Glomerular visceral epithelial cell (primary cell): ENCODE measurements at regions not wholly inside any gene's neighbourhood (a gene's known extent, or its start where the extent isn't known, plus 50 kb on each side); places are given as distances from the start of the nearest gene placed in this dataset.
"Not testable (repeated sequence)": the region's sequence is repeated elsewhere in the genome, so short reads cannot be mapped to it uniquely, and the experiment has no call there.

Experiments used
- DNase-seq: peaks from one replicate; pipeline ENCODE4 v3.0.0-alpha.2; 2016; ENCODE audit errors: extremely low spot score

DNA sequence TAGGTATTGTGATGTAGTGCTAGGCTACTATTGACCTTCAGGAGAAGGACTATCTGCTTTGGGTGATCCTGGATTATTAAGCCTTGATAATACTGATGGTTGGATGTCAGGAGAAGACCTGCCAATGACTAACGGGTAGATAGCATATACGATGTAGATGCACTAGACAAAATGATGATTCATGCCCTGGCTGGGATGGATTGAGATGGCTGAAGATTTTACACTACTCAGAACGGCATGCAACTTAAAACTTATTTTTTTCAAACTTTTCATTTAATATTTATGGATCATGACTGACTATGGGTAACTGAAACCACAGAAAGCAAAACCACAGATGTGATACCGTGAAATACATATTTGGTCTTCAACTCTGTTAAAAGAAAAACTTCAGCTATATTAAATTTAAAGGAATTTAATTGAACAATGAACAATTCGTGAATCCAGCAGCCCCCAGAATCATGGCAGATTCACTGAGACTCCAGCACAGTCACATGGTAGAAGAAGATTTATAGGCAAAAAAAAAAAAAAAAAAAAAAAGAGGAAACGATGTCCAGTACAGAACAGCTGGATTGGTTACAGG is 124.6 kb upstream of the CDK13 start:
- no peak for DNase-seq

DNA sequence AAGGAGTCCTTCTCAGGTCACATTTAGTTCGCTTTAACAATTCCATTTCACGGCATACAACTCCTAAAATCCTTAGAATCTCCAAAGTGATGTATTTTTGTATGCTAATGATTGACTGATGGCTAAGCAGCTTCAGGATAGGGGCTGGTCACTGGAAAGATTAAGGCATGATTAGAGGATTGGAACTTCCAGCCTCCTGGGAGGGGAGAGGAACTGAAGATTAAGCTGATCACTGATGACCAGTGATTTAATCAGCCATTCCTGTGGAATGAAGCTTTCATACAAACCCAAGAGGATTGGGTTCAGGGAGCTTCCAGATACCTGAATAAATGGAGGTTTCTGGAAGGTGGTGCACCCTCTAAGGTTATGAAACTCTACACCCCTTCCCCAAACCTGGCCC is 123.9 kb upstream of the CDK13 start:
- DNase-seq = no peak

DNA sequence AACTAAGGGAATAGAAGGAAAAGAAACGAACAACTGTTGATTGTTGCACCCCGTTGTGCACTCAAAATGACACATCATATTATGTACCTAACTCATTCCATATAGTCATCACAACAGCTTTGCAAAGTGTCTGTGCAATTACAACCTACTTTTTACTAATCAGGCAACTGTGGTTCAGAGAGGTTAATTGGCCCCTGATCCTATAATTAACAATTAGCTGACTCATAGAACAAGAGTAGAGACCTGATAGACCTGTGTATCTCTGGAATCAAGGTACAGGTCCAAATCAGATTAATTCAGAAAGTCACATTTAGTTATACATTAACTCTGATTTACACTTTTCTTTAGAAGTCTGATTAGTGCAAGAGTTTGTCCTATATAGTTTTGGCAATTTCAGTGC is 122.5 kb upstream of the CDK13 start:
- DNase-seq = no peak

DNA sequence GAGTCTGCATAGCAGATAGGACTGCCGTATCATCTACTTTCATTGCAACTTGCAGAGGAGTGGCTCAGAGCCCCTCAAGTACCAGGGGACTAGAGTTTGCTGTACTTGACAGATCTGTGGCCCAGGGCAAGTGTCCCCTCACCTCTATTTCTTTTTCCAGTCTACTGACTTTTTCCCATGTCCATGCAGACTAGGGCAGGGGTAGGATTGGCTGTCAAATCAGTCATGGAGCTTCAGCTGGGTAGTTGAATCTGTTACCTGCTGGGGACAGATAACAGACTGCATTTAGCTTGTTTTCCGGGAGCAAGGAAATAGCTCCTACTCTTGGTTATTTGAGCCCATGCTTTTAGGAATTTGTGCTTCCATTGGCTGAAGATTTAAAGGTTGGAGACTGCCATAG is 121.0 kb upstream of the CDK13 start:
- DNase-seq = no peak

DNA sequence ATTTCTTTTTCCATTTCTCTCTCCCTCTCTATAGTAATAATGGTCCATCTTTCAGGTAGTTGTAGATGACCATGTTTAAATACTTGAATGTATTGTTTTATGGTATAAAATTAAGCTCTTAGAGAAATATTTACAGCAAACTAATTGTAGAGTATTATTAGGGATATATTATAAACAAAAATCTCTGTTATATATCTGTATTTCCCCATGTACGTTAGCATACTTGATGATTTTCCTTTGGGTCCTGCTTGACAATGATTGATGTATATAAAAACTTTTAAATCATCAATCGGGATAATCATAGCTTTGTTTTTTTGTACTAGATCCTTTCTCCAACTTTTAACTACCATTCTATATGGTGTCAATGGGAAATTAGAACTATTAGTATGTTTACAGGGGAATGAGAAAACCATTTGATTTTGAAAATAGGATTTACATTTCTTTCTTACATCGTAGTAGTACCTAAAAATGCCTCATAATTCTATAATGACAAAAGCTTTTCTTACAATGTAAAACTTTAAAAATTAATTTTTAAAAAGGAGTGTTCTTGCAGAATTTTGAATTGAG is 117.5 kb upstream of the CDK13 start:
- no peak for DNase-seq

DNA sequence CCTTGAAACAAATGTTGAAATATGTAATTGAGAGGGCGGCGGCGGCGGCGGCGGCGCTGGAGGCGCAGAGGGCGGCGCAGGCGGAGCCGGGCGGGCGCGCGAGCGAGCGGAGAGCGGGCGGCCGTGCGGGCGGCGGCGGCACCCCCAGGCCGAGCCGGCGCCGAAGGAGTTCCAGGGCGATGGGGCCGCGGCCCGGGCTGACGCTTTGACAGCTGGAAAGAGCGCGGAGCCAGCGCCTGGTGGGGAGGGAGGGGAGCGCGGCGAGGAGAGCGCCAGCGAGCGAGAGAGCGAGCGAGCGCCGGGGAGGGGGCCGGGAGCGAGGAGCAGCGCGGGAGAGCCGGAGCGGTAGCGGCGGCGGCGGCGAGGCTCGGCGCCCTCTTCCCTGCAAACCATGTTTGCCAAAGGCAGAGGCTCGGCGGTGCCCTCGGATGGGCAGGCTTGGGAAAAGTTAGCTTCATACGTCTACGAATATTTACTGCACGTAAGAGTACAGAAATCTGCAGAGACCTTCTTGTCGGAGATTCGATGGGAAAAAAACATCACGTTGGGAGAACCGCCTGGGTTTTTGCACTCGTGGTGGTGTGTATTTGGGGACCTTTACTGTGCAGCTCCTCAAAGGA is 116.8 kb upstream of the CDK13 start:
- peak; percentile 44 for DNase-seq

DNA sequence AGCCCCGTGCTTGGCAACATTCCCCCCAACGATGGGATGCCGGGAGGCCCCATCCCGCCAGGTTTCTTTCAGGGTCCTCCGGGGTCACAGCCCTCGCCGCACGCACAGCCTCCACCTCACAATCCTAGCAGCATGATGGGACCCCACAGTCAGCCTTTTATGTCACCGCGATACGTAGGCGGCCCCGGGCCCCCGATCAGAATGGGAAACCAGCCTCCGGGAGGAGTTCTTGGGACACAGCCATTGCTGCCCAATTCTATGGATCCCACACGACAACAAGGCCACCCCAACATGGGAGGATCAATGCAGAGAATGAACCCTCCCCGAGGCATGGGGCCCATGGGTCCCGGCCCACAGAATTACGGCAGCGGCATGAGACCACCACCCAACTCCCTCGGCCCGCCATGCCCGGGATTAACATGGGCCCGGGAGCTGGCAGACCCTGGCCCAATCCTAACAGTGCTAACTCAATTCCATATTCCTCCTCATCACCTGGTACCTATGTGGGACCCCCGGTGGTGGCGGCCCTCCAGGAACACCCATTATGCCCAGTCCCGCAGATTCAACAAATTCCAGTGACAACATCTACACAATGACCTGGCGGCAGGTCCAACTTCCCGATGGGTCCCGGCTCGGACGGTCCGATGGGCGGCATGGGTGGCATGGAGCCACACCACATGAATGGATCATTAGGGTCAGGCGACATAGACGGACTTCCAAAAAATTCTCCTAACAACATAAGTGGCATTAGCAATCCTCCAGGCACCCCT is 116.0 kb upstream of the CDK13 start:
- not testable (repeated sequence) for DNase-seq

DNA sequence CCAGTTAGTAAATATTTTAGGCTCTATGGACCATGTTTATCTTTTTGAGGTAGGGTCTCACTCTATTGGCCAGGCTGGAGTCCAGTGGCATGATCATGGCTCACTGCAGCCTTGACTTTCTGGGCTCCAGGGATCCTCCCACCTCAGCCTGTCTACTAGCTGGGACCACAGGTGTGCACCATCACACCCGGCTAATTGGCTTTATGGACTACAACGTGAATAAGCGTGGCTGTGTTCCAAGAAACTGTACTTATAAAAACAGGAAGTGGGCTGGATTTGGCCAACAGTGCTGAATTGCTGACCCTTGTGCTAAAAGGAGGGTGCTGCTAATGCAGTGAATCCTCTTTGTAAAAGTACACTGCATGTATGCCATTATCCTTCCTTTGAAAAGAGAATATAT is 111.7 kb upstream of the CDK13 start:
- peak; percentile 27 for DNase-seq

DNA sequence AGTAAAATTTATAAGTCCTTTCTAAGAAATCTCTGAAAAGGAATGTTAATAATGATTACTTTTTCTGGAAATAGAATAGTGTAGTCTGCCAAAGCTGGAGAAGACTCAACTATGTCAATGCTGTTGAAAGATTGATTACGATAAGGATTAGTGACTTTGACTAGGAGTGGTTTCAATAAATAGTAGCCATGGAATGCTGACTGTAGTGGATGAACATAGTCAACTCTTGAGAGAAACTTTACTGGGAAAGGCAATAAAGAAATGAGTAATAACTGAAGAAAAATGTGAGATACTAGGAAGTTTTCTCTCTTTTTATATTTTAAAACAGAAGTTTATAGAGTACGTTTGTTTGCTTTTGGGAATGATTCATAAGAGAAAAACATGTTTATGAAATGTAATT is 105.0 kb upstream of the CDK13 start:
- DNase-seq = no peak

DNA sequence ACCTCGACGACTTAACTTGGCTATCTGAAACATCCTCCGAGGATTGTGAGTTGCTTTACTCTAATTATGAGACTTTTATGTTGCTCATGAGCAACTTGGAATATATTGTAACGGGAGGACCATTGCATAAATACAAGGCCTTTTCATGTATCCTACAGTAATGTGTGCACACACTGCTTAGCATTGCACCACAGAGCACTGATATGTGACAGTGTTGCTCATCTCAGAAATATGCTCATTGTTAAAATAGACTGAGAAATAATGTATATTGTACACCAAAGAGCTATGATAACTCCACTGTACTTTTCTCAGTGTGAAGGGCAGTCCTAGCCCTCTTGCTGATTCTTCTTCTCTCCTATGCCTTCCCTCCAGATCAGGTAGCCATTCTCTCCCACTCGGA is 102.8 kb upstream of the CDK13 start:
- no peak for DNase-seq

DNA sequence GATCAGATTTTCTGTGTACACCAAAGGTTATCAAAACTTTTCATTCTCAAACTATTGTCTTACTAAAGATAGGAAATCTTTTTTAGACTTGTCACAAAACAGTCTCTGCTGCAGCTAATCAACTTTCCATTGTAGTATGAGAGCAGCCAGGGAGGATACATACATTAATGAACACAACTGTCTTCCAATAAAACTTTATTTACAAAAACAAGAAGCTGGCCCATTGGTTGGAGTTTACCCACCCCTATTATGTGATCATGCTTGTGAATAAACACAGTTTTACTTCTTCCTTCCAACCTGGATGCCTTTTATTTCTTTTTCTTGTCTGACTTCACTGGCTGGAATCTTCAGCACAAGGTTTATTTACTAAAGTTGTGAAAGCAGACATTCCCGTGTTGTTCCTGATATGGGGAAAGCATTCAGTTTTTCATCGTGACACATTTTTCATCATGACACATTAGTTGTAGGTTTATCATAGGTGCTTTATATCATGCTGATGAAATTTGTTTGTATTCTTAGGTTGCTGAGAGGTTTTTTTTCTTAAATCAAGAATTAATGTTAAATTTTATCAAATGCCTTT is 98.5 kb upstream of the CDK13 start:
- no peak for DNase-seq

DNA sequence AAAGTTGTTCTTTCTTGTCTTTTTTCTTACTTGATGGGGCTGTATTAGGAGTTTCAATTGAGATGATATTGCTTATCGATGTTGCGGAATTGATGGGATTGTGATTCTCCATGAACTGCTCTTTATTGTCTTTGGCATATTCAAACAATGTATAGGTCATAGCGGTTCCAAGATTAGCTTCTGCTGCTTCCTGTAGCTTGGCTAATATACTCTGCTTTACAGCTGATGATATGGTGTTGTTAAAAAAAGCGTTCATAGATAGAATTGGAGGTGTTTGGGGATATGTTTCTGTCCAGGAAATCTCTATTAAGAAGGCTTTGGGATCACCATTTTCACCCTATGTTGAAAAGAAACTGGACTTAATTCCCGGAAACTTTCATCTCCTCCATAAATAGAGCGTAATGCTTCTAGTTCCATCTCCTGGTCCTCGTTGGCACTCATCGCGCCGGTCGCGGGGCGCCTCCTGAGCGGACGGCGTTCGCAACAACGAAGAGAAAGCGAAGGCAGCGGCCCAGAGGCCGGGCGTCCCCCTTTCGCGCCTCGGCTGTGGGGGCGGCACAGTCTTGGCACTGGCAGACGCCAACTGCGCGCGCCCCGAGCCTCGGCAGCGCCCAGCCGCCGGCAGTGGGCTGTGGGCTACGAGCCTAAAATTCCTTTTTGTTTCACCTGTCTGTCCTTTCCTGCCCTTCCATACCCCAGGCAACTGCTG is 95.3 kb upstream of the CDK13 start:
- not testable (repeated sequence) for DNase-seq

DNA sequence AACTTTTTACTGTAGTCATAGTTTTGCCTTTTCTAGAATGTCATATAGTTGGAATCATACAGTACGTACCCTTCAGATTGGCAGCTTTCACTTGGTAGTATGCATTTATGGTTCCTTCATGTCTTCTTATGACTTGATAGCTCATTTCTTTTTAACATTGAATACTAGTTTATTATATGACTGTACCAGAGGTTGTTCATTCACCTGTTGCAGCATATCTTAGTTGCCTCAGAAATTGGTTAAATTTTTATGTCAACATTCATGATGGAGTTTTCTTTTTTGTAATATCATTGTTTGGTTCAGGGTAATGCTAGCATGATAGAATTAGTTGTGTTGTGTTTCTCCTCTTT is 94.8 kb upstream of the CDK13 start:
- no peak for DNase-seq

DNA sequence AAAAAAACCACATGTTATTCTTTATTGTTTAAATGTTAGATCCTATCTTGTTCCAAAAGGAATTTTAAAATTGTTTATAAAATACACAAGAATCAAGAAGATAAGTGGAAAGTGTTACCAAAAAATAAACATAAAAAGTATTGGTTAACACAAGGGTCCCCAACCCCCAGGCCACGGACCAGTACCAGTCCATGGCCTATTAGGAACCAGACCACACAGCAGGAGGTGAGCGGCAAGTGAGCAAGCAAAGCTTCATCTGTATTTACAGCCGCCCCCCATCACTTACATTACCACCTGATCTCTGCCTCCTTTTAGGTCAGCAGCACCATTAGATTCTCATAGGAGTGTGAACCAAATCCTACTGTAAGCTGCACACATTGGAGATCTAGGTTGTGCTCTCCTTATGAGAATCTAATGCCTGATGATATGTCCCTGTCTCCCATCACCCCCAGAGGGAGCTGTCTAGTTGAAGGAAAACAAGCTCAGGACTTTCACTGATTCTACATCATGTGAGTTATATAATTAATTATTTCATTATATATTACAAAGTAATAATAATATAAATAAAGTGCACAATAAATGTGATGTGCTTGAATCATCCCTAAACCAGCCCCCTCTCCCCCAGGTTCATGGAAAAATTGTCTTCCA is 86.3 kb upstream of the CDK13 start:
- peak; percentile 2 for DNase-seq

DNA sequence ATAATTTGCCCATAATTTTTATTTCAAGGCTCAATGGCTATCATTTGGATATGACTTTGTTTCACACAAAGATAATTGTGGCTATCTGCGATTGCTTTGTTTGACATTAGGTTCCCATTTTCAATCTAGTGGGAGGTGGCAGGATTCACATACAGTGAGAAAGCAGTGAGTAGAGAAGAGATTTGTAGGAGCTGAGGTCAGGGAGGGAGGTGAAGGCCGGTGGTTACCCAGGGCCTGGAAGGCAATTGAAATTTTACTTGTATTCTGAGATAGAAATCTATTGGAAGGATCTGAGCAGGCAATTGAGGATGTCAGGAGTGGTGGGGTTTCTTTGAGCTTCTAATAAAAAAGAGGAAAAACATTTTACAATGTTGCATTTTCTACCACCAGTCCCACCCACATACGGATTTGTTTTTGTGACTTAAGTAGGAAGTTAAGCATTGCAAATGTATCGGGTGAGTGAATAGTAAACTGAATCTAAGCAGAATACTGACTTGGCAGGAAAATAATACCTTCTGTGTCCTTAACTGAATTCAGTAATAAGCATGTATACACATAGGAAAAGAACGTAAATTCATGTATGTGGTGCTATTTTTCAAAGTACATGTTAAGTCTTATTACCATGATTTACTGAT is 80.1 kb upstream of the CDK13 start:
- not testable (repeated sequence) for DNase-seq

DNA sequence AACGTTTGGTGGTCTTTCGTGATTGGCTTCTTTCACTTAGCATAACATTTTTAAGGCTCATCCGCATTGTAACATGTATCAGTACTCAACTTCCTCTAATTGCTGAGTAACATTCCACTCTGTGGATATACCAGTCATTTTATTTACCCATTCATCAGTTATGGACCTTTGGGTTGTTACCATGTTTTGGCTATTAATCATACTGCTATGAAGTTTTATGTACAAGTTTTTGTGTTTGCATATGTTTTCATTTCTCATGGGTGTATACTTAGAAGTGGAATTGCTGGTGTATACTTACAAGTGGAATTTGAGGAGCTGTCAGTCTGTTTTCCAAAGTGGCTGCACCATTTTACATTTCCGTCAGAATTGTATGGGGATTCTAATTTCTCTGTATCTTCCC is 78.4 kb upstream of the CDK13 start:
- DNase-seq = not testable (repeated sequence)

DNA sequence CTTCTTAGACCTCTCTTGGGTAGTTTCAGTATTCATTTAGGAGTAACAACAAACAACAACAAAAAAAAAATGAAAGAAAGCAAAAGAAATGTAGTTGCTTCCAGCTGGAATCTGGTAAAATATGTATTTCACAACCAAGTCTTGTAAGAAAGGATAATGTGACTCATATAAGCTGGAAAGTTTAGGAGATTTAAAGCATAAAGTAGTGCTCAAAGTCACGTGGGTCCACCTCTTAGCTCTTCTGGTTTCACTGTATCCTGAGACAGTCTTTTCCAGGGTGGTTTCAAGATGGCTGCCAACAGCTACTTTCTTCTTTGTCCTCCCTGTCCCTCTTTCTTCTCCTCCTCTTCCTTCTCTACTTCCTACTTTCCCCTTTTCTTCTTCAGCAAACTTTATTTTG is 69.5 kb upstream of the CDK13 start:
- DNase-seq = no peak

DNA sequence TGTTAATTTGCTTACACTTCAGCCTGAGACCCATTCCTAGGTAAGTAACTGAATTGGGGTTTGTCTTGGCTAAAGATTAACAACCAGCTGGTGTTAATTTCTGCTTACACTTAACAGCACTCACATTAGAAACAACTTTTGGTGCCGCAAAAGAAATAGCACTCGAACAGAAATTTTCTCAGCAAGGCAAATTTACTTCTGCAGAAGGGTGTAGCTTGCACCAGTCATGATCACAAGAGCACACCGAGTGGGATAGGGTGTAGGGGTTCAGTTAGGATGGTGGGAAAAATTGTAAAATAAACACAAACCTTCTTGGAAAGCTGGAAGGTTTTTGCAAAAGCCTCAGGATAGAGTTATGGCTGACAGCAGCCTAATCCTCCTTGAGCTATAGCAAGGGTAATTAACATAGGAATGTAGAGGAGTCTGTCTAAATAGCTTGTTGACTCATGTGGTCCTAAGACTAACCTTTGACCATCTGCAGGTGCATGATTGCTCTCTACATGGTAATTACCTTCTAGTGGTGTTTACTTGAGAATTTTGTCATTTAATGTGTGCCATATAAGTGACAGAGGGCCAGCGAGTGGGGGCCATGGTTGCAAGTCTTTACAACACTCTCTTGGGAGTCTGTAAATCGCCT is 67.8 kb upstream of the CDK13 start:
- DNase-seq = no peak

DNA sequence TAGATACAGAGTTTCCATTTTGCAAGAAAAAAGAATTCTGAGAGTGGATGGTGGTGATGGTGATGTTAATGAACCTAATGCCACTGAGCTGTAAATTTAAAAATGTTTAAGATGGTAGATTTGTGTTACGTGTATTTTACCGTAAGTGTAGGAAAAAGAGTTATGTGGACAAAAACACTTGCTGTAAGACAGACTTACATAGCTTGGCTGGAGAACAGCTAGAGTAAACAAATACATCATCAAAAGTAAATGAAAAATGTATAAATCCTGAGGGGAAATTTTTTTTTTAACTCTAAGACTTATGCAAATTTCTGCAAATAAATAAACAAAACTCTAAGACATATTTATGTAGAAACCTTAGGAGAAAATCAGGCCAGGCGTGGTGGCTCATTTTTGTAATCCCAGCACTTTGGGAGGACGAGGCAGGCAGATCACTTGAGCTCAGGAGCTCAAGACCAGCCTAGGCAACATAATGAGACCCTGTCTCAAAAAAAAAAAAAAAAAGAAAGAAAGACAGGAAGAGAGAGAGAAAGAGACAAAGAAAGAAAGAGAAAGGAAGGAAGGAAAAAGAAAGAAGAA is 66.2 kb upstream of the CDK13 start:
- no peak for DNase-seq

DNA sequence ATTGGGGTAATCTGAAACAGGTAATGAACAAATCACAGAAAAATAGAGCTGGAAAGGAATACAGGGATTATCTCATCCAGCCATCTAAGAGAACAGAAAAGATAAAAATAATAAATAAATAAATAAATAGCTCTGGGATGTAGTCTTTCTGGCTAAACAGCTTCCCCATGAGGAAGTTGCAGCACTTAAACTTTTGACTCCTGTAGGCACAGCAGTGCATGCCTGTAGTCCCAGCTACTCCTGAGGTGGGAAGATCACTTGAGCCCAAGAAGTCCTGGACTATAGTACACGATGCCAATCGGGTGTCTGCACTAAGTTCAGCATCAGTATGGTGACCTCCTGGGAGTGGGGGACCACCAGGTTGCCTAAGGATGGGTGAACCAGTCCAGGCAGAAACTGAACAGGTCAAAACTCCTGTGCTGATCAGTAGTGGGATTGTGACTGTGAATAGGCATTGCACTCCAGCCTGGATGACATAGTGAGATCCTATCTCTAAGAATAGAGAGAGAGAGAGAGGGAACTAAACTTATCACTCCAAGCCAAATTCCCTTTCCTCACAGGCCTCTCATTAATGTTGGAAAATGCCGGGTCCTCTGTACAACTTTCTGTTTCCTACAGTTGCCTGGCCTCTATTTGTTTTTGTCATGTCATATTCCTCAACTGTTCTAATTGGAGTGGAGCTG is 61.7 kb upstream of the CDK13 start:
- DNase-seq = no peak
